ENCODE measurements at regions not wholly inside any gene's neighbourhood (a gene's known extent, or its start where the extent isn't known, plus 50 kb on each side); places are given as distances from the start of the nearest gene placed in this dataset.
"Not testable (repeated sequence)": the region's sequence is repeated elsewhere in the genome, so short reads cannot be mapped to it uniquely, and the experiment has no call there.

DNA sequence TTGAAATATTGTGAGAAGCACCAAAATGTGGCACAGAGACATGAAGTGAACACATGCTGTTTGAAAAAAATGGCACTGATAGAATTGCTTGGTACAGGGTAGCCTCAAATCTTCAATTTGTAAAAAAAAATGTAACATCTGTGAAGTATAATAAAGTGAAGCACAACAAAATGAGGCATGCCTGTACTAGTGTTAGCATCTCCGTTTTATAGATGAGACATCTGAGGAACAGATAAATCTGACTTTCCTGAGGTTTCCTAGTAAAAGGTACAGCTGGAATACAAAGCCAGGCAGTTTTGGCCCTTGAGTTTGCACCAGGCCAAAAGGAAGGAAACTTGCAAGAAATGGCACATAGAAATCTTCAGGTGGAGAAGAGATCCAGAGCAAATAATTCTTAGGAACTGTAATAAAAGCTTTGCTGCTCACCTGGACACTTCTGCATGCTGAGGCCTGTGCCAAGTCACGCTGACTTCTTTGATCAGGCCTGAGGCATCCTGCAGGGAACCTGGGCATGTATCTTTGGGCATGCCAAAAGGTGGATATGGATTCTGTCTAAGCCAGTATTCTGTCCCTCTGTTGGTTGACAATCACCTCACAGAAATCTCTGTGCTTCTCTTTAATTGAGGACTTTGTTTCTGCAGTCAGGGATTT, 251.5 kb upstream of the PLPP4 start:
- H3K4me1 ChIP-seq (ENCODE audit: low read length) = no peaks in the 10 kb centered on the region
- H3K4me3 ChIP-seq (ENCODE audit: low read length) = no peak overlapping the region
- no peak overlapping the region for H3K9ac ChIP-seq (ENCODE audit: low read length)
- no peak overlapping the region for H2AFZ ChIP-seq (ENCODE audit: low read length)
- TF ChIP-seq EZH2phosphoT487 (IDR thresholded peaks at IDR 0.05; ENCODE audit: low read length) = no peak
- no peak for TF ChIP-seq CTCF (IDR thresholded peaks at IDR 0.05; ENCODE audit: low read length)
- no peak for TF ChIP-seq EZH2 (optimal IDR thresholded peaks at IDR 0.05; ENCODE audit: low read depth, low read length)
- H3K36me3 ChIP-seq (replicated peaks; ENCODE audit: insufficient read depth, low read length) = no peaks in the 10 kb centered on the region
- no peaks in the 10 kb centered on the region for H3K27me3 ChIP-seq (replicated peaks; ENCODE audit: insufficient read depth, low read length)
- H3K9me2 ChIP-seq (replicated peaks; ENCODE audit: insufficient read depth, low read length) = no peaks in the 10 kb centered on the region
- no peaks in the 10 kb centered on the region for H3K79me2 ChIP-seq (ENCODE audit: low read length)
- no peaks in the 10 kb centered on the region for H3K9me3 ChIP-seq (replicated peaks; ENCODE audit: insufficient read depth, low read length)
- no peak overlapping the region for H3K4me2 ChIP-seq (ENCODE audit: low read depth, low read length)
- no peak overlapping the region for H3K27ac ChIP-seq (ENCODE audit: low read length)
- H3F3A ChIP-seq (ENCODE audit: insufficient read depth, low read length) = no peaks in the 10 kb centered on the region
- no peaks in the 10 kb centered on the region for H4K20me1 ChIP-seq (ENCODE audit: insufficient read depth, low read length)
- no peak for DNase-seq

DNA sequence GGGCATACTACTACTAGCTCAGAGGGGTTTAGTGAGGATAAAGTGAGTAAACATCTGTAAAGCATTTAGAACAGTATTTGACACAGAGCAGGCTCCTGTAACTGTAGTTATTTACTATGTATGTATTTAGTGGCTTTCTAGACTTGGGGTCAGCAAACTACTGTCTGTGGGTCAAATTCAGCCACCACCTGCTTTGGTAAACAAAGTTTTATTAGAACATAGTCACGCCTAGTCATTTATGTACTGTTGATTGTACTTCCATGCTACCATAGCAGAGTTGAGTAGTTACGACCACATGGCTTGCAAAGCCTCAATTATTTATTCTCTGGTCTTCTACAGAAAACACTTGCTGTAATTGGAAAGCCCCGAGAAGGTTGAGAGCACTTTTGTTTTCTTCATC, 248.5 kb upstream of the PLPP4 start:
- Histone ChIP-seq H3K9ac (ENCODE audit: low read length) (no peak overlapping the region), H3K36me3 (replicated peaks; ENCODE audit: insufficient read depth, low read length) (no peaks in the 10 kb centered on the region), H3K4me3 (ENCODE audit: low read length) (no peak overlapping the region), H3K79me2 (ENCODE audit: low read length) (no peaks in the 10 kb centered on the region), H3K27me3 (replicated peaks; ENCODE audit: insufficient read depth, low read length) (no peaks in the 10 kb centered on the region), H3K4me2 (ENCODE audit: low read depth, low read length) (no peak overlapping the region), H3K4me1 (ENCODE audit: low read length) (no peaks in the 10 kb centered on the region), H3K9me3 (replicated peaks; ENCODE audit: insufficient read depth, low read length) (no peaks in the 10 kb centered on the region), H3K9me2 (replicated peaks; ENCODE audit: insufficient read depth, low read length) (no peaks in the 10 kb centered on the region), H2AFZ (ENCODE audit: low read length) (no peak overlapping the region), H3F3A (ENCODE audit: insufficient read depth, low read length) (no peaks in the 10 kb centered on the region), H3K27ac (ENCODE audit: low read length) (no peak overlapping the region), H4K20me1 (ENCODE audit: insufficient read depth, low read length) (no peaks in the 10 kb centered on the region)
- TF ChIP-seq CTCF (IDR thresholded peaks at IDR 0.05; ENCODE audit: low read length) (no peak), EZH2phosphoT487 (IDR thresholded peaks at IDR 0.05; ENCODE audit: low read length) (no peak), EZH2 (optimal IDR thresholded peaks at IDR 0.05; ENCODE audit: low read depth, low read length) (no peak)
- DNase-seq = no peak

DNA sequence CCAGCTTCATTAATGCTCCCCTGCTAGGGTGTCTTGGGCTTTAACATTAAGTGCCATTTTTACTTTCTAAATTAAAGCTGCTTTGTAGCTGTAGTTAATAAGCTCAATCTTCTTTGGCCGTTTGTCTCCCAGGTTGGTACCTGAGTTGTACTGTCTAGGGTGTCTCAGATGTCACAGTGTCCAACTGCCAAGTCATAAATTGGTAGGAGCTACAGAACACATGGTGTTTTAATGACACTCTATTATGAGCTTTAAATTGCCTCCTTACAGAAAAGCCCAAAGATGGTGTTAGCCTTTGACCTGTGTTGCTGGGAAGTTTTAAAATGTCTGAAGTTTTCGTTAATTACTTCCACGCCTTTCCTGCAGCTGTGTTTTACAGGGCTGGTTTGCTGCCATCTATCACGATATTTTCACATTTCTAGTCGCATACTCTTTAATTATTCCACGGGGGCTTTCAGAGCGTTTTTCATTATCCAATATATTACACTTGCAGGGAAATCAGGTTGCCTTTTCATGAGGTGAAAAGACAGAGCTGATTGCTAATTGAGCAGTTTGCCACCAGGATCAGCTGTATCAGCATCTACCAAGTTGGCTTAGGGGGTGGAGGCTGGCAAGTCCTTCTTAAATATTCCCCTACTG, 247.8 kb upstream of the PLPP4 start:
- DNase-seq = no peak
- no peaks in the 10 kb centered on the region for H3K36me3 ChIP-seq (replicated peaks; ENCODE audit: insufficient read depth, low read length)
- TF ChIP-seq EZH2phosphoT487 (IDR thresholded peaks at IDR 0.05; ENCODE audit: low read length) = no peak
- TF ChIP-seq EZH2 (optimal IDR thresholded peaks at IDR 0.05; ENCODE audit: low read depth, low read length) = no peak

GRCh38 chr10:120212275-120212674, 244.8 kb upstream of the PLPP4 start:
- Histone ChIP-seq H3K36me3 (replicated peaks; ENCODE audit: insufficient read depth, low read length) (no peaks in the 10 kb centered on the region), H3F3A (ENCODE audit: insufficient read depth, low read length) (no peaks in the 10 kb centered on the region), H3K9me2 (replicated peaks; ENCODE audit: insufficient read depth, low read length) (no peaks in the 10 kb centered on the region), H2AFZ (ENCODE audit: low read length) (no peak overlapping the region), H3K4me1 (ENCODE audit: low read length) (no peaks in the 10 kb centered on the region), H3K4me2 (ENCODE audit: low read depth, low read length) (no peak overlapping the region), H3K9me3 (replicated peaks; ENCODE audit: insufficient read depth, low read length) (no peaks in the 10 kb centered on the region), H3K27ac (ENCODE audit: low read length) (no peak overlapping the region), H4K20me1 (ENCODE audit: insufficient read depth, low read length) (no peaks in the 10 kb centered on the region), H3K9ac (ENCODE audit: low read length) (no peak overlapping the region), H3K4me3 (ENCODE audit: low read length) (no peak overlapping the region), H3K79me2 (ENCODE audit: low read length) (no peaks in the 10 kb centered on the region), H3K27me3 (replicated peaks; ENCODE audit: insufficient read depth, low read length) (no peaks in the 10 kb centered on the region)
- DNase-seq = no peak
- TF ChIP-seq EZH2phosphoT487 (IDR thresholded peaks at IDR 0.05; ENCODE audit: low read length) (no peak), EZH2 (optimal IDR thresholded peaks at IDR 0.05; ENCODE audit: low read depth, low read length) (no peak), CTCF (IDR thresholded peaks at IDR 0.05; ENCODE audit: low read length) (no peak)

More for the DNA sequence above, 247.8 kb upstream of the PLPP4 start:
- no peaks in the 10 kb centered on the region for H3K9me3 ChIP-seq (replicated peaks; ENCODE audit: insufficient read depth, low read length)
- no peaks in the 10 kb centered on the region for H4K20me1 ChIP-seq (ENCODE audit: insufficient read depth, low read length)
- no peaks in the 10 kb centered on the region for H3K27me3 ChIP-seq (replicated peaks; ENCODE audit: insufficient read depth, low read length)
- no peak overlapping the region for H3K4me2 ChIP-seq (ENCODE audit: low read depth, low read length)
- H3K79me2 ChIP-seq (ENCODE audit: low read length) = no peaks in the 10 kb centered on the region
- H3K9me2 ChIP-seq (replicated peaks; ENCODE audit: insufficient read depth, low read length) = no peaks in the 10 kb centered on the region
- H3K4me3 ChIP-seq (ENCODE audit: low read length) = no peak overlapping the region
- H3K9ac ChIP-seq (ENCODE audit: low read length) = no peak overlapping the region
- H3K27ac ChIP-seq (ENCODE audit: low read length) = no peak overlapping the region
- H2AFZ ChIP-seq (ENCODE audit: low read length) = no peak overlapping the region
- H3F3A ChIP-seq (ENCODE audit: insufficient read depth, low read length) = no peaks in the 10 kb centered on the region
- H3K4me1 ChIP-seq (ENCODE audit: low read length) = no peaks in the 10 kb centered on the region

DNA sequence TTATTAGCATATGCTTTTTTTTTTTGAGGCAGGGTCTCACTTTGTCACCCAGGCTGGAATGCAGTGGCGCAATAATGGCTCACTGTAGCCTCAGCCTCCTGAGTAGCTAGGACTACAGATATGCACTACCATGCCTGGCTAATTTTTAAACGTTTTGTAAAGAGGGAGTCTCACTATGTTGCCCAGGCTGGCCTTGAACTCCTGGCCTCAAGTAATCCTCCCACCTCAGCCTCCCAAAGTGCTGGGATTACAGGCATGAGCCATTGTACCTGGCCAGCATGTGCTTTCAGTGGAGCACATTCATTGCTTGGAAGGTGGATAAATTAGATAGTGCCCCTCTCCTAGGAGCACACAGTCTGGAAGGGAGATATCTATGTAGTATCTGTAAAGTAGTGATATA, 243.7 kb upstream of the PLPP4 start:
- not testable (repeated sequence) for DNase-seq; H3K4me2 ChIP-seq (ENCODE audit: low read depth, low read length); H3K27ac ChIP-seq (ENCODE audit: low read length); H3K36me3 ChIP-seq (replicated peaks; ENCODE audit: insufficient read depth, low read length); H3K4me1 ChIP-seq (ENCODE audit: low read length); H2AFZ ChIP-seq (ENCODE audit: low read length); H3F3A ChIP-seq (ENCODE audit: insufficient read depth, low read length); H3K9ac ChIP-seq (ENCODE audit: low read length); H3K4me3 ChIP-seq (ENCODE audit: low read length); H3K27me3 ChIP-seq (replicated peaks; ENCODE audit: insufficient read depth, low read length); H3K9me2 ChIP-seq (replicated peaks; ENCODE audit: insufficient read depth, low read length); H4K20me1 ChIP-seq (ENCODE audit: insufficient read depth, low read length); H3K9me3 ChIP-seq (replicated peaks; ENCODE audit: insufficient read depth, low read length); H3K79me2 ChIP-seq (ENCODE audit: low read length)
